HG03378 (cell line): ENCODE measurements at regions not wholly inside any gene's neighbourhood (a gene's known extent, or its start where the extent isn't known, plus 50 kb on each side); places are given as distances from the start of the nearest gene placed in this dataset.
A peak's percentile ranks its signal among the peaks of the same experiment; 100 is the strongest.

Experiments used
- ATAC-seq: cut with Tn5 transposase; IDR thresholded peaks from one replicate; pipeline ENCODE4 v1.9.1; 2021; ENCODE audit warnings: mild to moderate bottlenecking, moderate library complexity; ENCODE audit not compliant: unreplicated experiment

DNA sequence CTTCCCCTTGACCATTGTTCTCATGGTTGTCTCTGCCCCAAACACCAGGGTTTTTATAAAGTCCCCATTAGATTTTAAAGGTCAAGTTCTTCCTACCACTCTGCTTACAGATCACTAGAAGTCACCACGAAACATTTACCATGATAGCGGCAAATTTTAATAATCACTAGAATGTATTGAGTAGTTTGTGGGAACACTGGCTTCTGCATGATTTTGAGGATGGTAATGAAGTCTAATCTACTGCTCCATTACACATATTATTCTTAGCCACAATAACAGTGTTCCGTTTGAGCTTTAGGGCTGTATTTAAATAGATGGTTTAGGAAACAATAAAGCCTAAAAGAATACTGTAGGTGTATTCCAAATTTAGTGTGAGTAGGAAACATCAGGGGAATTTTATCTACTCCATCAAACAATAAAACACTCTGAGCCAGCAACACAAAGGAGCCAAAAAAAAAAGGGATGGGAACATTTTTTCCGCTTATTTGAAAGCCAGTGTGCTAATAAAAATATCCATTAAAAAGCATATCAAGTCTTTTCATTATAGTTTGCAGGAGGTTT, 49.7 kb downstream of the KLF12 start:
- no peak for ATAC-seq

- no peak for ATAC-seq
Observed at GRCh38 chr13:74082741-74083160, 51.5 kb downstream of the KLF12 start.

GRCh38 chr13:74080762-74081161, 53.4 kb downstream of the KLF12 start:
- ATAC-seq, result no peak

- no peak for ATAC-seq
Observed at GRCh38 chr13:74077792-74078191, 56.4 kb downstream of the KLF12 start.

DNA sequence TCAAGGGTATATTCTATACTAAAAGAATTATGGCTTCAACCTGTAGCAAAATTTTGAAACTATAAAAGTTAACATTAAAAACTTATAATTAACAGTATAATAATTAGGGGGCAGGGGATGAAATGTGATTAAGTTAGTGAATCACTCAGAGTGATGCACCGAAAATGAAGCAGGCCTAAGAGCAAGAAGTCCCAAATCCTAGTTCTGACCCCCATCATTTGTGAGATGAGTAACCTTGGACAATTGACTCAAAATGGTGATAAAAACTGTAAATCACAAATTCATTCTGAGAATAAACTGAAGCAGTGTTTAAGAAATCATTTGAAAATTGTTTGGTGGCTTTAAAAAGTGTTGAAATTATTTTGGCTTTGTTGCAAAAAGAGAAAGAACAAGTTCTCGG, 56.8 kb downstream of the KLF12 start:
- no peak for ATAC-seq

GRCh38 chr13:74074723-74075122, 59.5 kb downstream of the KLF12 start:
- ATAC-seq, result no peak

DNA sequence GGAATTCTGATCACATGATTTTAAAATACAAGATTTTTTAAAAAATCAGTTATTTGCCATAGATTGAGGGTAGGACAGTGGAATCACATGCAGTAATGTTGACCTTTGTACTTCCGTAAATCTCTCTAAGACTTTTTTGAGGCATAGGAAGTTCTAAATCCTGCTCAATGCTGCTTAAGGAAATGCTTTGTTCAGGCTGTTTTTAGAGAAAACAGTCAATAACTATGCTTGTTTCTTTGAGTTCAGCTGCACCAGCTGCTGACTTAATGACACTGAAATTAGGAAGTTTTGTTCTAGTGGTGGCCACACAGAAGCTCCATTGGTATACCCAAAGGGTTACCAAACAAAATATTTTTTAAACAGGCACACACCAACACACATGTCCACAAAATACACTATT, 60.9 kb downstream of the KLF12 start:
- no peak for ATAC-seq

DNA sequence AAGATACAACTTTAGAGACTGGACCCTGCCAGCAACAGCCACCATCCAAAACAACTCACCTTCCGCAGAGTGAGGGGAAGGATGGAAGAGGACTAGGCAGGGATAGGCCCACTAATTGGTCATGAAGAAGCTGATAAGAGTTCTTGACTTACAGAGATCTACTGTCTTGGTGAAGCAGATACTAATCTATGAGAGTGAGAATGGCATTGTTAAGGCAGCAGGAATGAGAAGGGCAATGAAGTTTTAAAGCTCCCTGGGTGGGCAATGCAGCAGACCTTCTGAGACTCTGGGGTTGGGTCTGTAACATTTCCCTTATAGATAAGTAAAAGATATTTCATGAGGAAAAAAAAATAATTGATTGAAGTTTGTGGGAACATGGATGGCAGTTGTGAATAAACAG, 63.7 kb downstream of the KLF12 start:
- no peak for ATAC-seq

DNA sequence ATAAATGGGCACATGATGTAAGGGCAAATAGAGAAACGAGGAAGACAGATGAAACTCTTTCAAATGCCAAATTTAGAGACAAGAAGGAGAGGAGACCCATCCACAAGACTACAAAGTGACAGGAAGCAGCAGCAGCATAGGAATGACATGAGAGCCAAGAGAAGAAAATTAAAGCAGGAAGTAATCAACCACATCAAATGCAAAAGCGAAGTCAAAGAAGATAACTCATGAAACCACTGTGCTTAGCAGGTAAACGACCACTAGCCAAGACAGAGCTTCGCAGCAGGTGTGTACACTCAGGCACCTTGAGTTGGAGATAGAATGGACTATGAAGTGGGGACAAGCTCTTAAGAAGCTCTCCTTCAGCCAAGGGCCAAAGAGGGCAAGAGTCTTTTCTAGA, 64.1 kb downstream of the KLF12 start:
- ATAC-seq, result peak; percentile 70

GRCh38 chr13:74068471-74068870, 65.7 kb downstream of the KLF12 start:
- no peak for ATAC-seq

- ATAC-seq, result no peak
Observed at GRCh38 chr13:74067818-74068217, 66.4 kb downstream of the KLF12 start.

GRCh38 chr13:74066937-74067336, 67.3 kb downstream of the KLF12 start:
- no peak for ATAC-seq

GRCh38 chr13:74064805-74065312, 69.3 kb downstream of the KLF12 start:
- no peak for ATAC-seq

- no peak for ATAC-seq
Observed at GRCh38 chr13:74063533-74064100, 70.6 kb downstream of the KLF12 start.

GRCh38 chr13:74062933-74063332, 71.3 kb downstream of the KLF12 start:
- peak; percentile 83 for ATAC-seq

- ATAC-seq, result peak; percentile 83
Observed at GRCh38 chr13:74061926-74062595, 72.1 kb downstream of the KLF12 start.

- ATAC-seq, result no peak
Observed at GRCh38 chr13:74056801-74057542, 77.2 kb downstream of the KLF12 start.

DNA sequence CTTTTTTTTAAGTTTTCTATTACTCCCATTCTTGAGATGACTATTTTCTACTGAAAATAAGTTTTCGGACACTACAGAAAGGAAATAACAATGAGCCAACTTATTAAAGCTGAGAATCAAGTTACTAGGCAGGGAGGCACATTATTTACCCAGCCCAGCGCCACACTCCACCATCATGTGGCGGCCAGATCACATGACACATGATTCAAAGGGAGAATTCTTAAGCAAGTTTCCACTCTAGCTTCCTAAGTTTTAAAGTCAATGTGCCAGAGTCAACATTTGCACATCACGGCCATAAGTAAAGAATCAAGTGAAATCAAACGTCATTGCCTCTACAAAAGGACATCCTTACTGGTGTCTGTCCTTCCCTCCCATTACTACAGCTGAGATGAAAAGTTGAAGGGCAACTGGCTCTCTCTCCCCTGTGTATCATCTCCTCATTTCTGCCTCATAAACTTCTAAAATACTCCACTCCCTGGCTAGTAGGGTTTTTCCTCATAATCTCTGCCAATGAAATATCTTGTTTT, 81.7 kb downstream of the KLF12 start:
- no peak for ATAC-seq

DNA sequence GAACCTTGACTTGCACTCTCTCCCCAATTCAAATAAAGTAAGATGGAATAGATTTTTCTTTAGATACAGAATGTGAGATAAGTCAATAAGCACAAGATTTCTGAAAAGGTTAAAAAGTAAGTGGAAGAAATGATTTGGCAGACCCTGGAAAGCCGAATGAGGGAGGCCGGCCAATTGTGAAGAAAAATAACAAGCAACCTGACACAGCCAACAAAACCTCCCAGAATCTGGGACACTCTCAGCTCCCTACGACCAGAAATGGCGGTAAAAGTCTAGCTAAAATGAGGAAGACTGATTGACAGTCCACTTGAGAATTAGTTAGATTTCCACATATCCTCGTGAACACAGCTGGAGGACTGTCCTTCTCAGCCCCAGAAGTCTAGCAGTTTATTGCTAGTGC, 85.4 kb downstream of the KLF12 start:
- ATAC-seq, result no peak

DNA sequence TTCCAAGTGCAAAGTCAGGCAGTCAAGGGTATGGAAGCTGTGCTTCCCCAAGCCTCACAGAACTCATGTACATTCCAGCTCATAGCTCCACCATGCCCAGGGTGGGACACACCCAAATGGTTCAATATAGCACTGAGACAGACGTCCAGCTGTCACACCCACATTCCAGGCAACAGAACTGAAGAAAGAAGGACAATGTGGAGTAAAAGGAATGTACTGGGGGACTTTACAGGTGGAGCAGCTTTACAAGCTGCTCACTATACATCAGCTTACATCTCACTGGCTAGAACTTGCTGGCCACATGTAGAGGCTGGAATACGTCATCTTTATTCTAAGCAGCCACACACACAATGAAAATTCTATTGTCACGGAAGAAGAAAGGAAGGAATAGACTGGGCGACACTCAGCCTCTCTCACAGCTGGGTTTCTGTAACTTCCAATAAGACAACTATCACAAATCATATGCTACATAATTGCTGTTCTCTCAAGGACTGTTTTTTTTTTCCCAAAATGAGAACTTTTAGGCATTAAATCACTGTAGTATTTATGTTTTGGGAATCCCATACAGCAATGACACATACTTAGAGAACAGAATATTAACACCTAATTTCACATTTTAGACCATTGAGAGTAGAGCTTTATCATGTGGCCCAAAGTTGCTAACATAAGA, 86.1 kb downstream of the KLF12 start:
- ATAC-seq, result no peak

DNA sequence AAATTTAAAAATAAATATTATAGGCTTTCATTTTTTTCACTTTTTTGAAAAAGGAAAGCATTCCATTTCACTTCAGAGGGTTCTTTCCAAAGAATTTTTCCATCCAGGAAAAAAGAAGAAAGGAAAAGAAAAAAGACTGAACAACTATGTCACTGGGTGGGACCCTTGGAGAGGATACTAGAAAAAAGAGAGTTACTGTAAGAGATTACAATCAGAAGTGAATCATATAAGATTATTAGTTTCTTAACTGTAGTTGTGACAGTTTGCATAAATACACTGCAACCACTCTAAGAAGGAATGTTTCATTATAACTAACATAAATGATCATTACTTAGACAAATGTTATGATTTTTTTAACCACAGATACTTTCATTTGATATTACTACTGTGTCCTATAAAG, 87.8 kb downstream of the KLF12 start:
- ATAC-seq, result no peak
